B cell (primary cell): ENCODE measurements at regions not wholly inside any gene's neighbourhood (a gene's known extent, or its start where the extent isn't known, plus 50 kb on each side); places are given as distances from the start of the nearest gene placed in this dataset.

Source experiments
- EZH2 ChIP-seq: IDR thresholded peaks from 2 replicates; pipeline ENCODE4 v1.6.1; 2012; ENCODE audit warnings: borderline replicate concordance, low read depth, mild to moderate bottlenecking, moderate library complexity, low read length; ENCODE audit not compliant: insufficient read depth, poor library complexity, severe bottlenecking
- TF ChIP-seq, protein P1 (sequence below): fragments of 200-600 bp; IDR thresholded peaks from one replicate; pipeline ENCODE4 v1.8.0; 2022; ENCODE audit warnings: antibody characterized with exemption, mild to moderate bottlenecking

DNA sequence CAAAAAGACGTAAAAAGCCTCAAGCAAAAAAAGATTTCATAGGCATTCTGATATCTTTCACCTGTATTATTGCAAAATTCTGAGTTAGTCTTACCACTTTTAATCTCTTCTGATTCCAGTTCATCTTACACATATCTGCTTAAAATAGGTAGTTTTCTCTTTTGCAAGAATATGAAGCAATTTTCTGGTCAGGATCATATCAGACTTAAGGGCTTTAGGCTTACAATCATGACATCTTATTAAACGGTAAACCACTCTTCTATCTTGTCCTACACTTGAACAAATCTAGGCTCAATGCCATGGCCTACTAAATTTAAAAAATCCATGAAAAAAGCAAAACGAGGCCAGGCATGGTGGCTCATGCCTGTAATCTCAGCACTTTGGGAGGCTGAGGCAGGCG is 50.1 kb upstream of the GAREM1 start:
- TF ChIP-seq, protein P1, sequence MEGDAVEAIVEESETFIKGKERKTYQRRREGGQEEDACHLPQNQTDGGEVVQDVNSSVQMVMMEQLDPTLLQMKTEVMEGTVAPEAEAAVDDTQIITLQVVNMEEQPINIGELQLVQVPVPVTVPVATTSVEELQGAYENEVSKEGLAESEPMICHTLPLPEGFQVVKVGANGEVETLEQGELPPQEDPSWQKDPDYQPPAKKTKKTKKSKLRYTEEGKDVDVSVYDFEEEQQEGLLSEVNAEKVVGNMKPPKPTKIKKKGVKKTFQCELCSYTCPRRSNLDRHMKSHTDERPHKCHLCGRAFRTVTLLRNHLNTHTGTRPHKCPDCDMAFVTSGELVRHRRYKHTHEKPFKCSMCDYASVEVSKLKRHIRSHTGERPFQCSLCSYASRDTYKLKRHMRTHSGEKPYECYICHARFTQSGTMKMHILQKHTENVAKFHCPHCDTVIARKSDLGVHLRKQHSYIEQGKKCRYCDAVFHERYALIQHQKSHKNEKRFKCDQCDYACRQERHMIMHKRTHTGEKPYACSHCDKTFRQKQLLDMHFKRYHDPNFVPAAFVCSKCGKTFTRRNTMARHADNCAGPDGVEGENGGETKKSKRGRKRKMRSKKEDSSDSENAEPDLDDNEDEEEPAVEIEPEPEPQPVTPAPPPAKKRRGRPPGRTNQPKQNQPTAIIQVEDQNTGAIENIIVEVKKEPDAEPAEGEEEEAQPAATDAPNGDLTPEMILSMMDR = no peak
- no peak for TF ChIP-seq EZH2
